ENCODE measurements at regions not wholly inside any gene's neighbourhood (a gene's known extent, or its start where the extent isn't known, plus 50 kb on each side); places are given as distances from the start of the nearest gene placed in this dataset.

DNA sequence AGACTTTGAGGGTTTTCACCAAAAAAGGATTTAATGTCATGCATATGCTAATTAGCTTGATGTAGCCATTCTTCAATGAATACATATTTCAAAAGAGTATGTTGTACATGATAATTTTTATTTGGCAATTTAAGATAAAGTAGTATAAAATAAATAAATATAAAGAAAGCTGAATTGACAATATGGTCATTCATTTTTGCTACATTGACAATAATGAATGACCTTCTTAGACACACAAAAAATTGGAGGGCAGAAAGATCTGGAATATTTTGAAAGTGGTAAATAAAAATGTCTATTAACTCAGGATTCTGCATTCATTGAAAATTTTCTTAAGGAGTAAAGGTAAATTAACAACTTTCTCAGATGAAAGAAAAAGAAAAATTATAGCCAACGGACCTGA lies 324.8 kb upstream of the FTMT start:
- TF ChIP-seq, protein P1, sequence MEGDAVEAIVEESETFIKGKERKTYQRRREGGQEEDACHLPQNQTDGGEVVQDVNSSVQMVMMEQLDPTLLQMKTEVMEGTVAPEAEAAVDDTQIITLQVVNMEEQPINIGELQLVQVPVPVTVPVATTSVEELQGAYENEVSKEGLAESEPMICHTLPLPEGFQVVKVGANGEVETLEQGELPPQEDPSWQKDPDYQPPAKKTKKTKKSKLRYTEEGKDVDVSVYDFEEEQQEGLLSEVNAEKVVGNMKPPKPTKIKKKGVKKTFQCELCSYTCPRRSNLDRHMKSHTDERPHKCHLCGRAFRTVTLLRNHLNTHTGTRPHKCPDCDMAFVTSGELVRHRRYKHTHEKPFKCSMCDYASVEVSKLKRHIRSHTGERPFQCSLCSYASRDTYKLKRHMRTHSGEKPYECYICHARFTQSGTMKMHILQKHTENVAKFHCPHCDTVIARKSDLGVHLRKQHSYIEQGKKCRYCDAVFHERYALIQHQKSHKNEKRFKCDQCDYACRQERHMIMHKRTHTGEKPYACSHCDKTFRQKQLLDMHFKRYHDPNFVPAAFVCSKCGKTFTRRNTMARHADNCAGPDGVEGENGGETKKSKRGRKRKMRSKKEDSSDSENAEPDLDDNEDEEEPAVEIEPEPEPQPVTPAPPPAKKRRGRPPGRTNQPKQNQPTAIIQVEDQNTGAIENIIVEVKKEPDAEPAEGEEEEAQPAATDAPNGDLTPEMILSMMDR (IDR thresholded peaks at IDR 0.05): no peak
- TF ChIP-seq EZH2 (IDR thresholded peaks at IDR 0.05; ENCODE audit: borderline replicate concordance, insufficient read depth, low read depth, low read length, poor library complexity, severe bottlenecking): no peak

Measured in B cell (primary cell).